H1 (cell line): ENCODE measurements at regions not wholly inside any gene's neighbourhood (a gene's known extent, or its start where the extent isn't known, plus 50 kb on each side); places are given as distances from the start of the nearest gene placed in this dataset.

Experiments
- CBX5 ChIP-seq: fragments of 300-800, 300-1000 bp; sonication (generic); IDR thresholded peaks from 2 replicates; pipeline ENCODE4 v1.7.1; 2016; ENCODE audit warnings: antibody characterized with exemption, low read length, low read depth
- CREB1 ChIP-seq: IDR thresholded peaks from 2 replicates; pipeline ENCODE4 v1.6.1; 2012; ENCODE audit warnings: inconsistent platforms
- CTCF ChIP-seq, 3 experiments: IDR thresholded peaks; 1 replicate in 2 of 3; 2 replicates in 1 of 3; pipeline versions ENCODE4 v1.5.1 to v1.6.1; 2011; ENCODE audit warnings: low read length in 3 of 3, mild to moderate bottlenecking in 3 of 3, inconsistent platforms in 2 of 3, low read depth in 1 of 3, moderate library complexity in 1 of 3; ENCODE audit not compliant: insufficient read depth in 1 of 3; ENCODE audit errors: control extremely low read depth in 1 of 3
- EZH2 ChIP-seq: fragments of 200-600 bp; sonication (generic); IDR thresholded peaks from 2 replicates; pipeline ENCODE4 v1.7.1; 2012; ENCODE audit warnings: low read depth, mild to moderate bottlenecking, moderate library complexity, low read length, inconsistent platforms; ENCODE audit not compliant: severe bottlenecking
- GABPA ChIP-seq: IDR thresholded peaks from 2 replicates; pipeline ENCODE4 v1.6.1; 2011; ENCODE audit warnings: mild to moderate bottlenecking, low read length, moderate library complexity, borderline replicate concordance; ENCODE audit not compliant: insufficient read depth
- JUN ChIP-seq: IDR thresholded peaks from 2 replicates; pipeline ENCODE4 v1.6.1; 2011; ENCODE audit warnings: low read depth, mild to moderate bottlenecking, improper control_type of control experiment, low read length
- POLR2AphosphoS5 ChIP-seq: IDR thresholded peaks from 2 replicates; pipeline ENCODE4 v1.6.1; 2011; ENCODE audit warnings: low read depth, low read length
- RXRA ChIP-seq: IDR thresholded peaks from 2 replicates; pipeline ENCODE4 v1.6.1; 2011; ENCODE audit warnings: low read depth, mild to moderate bottlenecking, low read length, moderate library complexity; ENCODE audit not compliant: insufficient read depth
- SIN3A ChIP-seq, 2 experiments: IDR thresholded peaks in 1 of 2; conservative IDR thresholded peaks in 1 of 2; 2 replicates each; pipeline ENCODE4 v1.6.1; 2011 to 2012; ENCODE audit warnings: low read length in 2 of 2, improper control_type of control experiment in 1 of 2, low read depth in 1 of 2, mild to moderate bottlenecking in 1 of 2
- SRF ChIP-seq: IDR thresholded peaks from 2 replicates; pipeline ENCODE4 v1.6.1; 2011; ENCODE audit warnings: mild to moderate bottlenecking, low read depth, low read length, moderate library complexity
- TAF1 ChIP-seq: IDR thresholded peaks from 2 replicates; pipeline ENCODE4 v1.6.1; 2011; ENCODE audit warnings: mild to moderate bottlenecking, low read depth, low read length
- TEAD4 ChIP-seq: IDR thresholded peaks from 2 replicates; pipeline ENCODE4 v1.6.1; 2012; ENCODE audit warnings: low read depth, low read length, inconsistent platforms, mixed read lengths
- TF ChIP-seq, protein P1 (sequence below): IDR thresholded peaks from 2 replicates; pipeline ENCODE4 v1.6.1; 2012; ENCODE audit warnings: inconsistent platforms
- TF ChIP-seq, protein P2 (sequence below): IDR thresholded peaks from 2 replicates; pipeline ENCODE4 v1.6.1; 2012; ENCODE audit warnings: low read length, inconsistent platforms

DNA sequence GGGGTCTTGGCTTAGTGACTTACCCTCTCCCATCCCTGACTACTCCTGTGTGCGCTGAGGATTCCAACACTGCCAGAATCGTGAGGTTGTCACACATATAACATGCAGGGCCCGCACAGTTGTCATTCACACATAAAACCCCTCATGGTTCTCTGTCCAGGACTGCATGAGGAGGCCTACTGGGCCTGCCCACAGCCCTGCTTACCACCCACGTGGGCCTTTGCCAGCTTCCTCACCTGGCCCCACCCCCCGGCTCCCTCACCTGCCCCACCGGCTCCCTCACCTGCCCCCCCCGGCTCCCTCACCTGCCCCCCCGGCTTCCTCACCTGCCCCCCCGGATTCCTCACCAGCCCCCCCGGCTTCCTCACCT is 197.2 kb downstream of the TEX29 start:
- TF ChIP-seq CTCF (IDR thresholded peaks at IDR 0.05; ENCODE audit: control extremely low read depth in 1 of 3, insufficient read depth in 1 of 3, low read depth in 1 of 3, low read length in 3 of 3) (no peak), POLR2AphosphoS5 (no peak), TEAD4 (no peak), SIN3A (conservative IDR thresholded peaks at IDR 0.05 in 1 of 2, IDR thresholded peaks at IDR 0.05 in 1 of 2; ENCODE audit: low read depth in 1 of 2, low read length in 2 of 2) (no peak), TAF1 (no peak), CBX5 (no peak), JUN (no peak), EZH2 (no peak), GABPA (no peak), RXRA (no peak), SRF (no peak), CREB1 (no peak)
- TF ChIP-seq, protein P1, sequence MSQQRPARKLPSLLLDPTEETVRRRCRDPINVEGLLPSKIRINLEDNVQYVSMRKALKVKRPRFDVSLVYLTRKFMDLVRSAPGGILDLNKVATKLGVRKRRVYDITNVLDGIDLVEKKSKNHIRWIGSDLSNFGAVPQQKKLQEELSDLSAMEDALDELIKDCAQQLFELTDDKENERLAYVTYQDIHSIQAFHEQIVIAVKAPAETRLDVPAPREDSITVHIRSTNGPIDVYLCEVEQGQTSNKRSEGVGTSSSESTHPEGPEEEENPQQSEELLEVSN, result no peak; the same call in 1 of the 2 replicates
- TF ChIP-seq, protein P2, sequence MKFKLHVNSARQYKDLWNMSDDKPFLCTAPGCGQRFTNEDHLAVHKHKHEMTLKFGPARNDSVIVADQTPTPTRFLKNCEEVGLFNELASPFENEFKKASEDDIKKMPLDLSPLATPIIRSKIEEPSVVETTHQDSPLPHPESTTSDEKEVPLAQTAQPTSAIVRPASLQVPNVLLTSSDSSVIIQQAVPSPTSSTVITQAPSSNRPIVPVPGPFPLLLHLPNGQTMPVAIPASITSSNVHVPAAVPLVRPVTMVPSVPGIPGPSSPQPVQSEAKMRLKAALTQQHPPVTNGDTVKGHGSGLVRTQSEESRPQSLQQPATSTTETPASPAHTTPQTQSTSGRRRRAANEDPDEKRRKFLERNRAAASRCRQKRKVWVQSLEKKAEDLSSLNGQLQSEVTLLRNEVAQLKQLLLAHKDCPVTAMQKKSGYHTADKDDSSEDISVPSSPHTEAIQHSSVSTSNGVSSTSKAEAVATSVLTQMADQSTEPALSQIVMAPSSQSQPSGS, result no peak
